A549 (cell line): ENCODE measurements at regions not wholly inside any gene's neighbourhood (a gene's known extent, or its start where the extent isn't known, plus 50 kb on each side); places are given as distances from the start of the nearest gene placed in this dataset.

Source experiments
- FOSB ChIP-seq: fragments of 250-450 bp; sonication (Bioruptor Pico); IDR thresholded peaks from 2 replicates; pipeline ENCODE4 v1.5.0; 2020; ENCODE audit warnings: mild to moderate bottlenecking, moderate library complexity
- POLR2A ChIP-seq: IDR thresholded peaks from 2 replicates; pipeline ENCODE4 v1.6.1; 2012; ENCODE audit warnings: mild to moderate bottlenecking, low read length
- RCOR1 ChIP-seq: fragments of 150-350 bp; IDR thresholded peaks from 2 replicates; pipeline ENCODE4 v1.6.1; 2014; ENCODE audit warnings: antibody characterized with exemption, low read length, low read depth
- TF ChIP-seq, protein P1 (sequence below): fragments of >200 bp; sonication (Bioruptor Twin); formaldehyde crosslinking; IDR thresholded peaks from 3 replicates; pipeline ENCODE4 v1.5.1; 2016

- TF ChIP-seq FOSB (CRISPR knock-in tag) = no peak
- no peak for TF ChIP-seq POLR2A
- TF ChIP-seq, protein P1, sequence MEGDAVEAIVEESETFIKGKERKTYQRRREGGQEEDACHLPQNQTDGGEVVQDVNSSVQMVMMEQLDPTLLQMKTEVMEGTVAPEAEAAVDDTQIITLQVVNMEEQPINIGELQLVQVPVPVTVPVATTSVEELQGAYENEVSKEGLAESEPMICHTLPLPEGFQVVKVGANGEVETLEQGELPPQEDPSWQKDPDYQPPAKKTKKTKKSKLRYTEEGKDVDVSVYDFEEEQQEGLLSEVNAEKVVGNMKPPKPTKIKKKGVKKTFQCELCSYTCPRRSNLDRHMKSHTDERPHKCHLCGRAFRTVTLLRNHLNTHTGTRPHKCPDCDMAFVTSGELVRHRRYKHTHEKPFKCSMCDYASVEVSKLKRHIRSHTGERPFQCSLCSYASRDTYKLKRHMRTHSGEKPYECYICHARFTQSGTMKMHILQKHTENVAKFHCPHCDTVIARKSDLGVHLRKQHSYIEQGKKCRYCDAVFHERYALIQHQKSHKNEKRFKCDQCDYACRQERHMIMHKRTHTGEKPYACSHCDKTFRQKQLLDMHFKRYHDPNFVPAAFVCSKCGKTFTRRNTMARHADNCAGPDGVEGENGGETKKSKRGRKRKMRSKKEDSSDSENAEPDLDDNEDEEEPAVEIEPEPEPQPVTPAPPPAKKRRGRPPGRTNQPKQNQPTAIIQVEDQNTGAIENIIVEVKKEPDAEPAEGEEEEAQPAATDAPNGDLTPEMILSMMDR = no peak
- TF ChIP-seq RCOR1 = no peak
Observed at GRCh38 chr18:39244242-39244641, 1678.6 kb upstream of the CELF4 start.
